ENCODE measurements at regions not wholly inside any gene's neighbourhood (a gene's known extent, or its start where the extent isn't known, plus 50 kb on each side); places are given as distances from the start of the nearest gene placed in this dataset.

DNA sequence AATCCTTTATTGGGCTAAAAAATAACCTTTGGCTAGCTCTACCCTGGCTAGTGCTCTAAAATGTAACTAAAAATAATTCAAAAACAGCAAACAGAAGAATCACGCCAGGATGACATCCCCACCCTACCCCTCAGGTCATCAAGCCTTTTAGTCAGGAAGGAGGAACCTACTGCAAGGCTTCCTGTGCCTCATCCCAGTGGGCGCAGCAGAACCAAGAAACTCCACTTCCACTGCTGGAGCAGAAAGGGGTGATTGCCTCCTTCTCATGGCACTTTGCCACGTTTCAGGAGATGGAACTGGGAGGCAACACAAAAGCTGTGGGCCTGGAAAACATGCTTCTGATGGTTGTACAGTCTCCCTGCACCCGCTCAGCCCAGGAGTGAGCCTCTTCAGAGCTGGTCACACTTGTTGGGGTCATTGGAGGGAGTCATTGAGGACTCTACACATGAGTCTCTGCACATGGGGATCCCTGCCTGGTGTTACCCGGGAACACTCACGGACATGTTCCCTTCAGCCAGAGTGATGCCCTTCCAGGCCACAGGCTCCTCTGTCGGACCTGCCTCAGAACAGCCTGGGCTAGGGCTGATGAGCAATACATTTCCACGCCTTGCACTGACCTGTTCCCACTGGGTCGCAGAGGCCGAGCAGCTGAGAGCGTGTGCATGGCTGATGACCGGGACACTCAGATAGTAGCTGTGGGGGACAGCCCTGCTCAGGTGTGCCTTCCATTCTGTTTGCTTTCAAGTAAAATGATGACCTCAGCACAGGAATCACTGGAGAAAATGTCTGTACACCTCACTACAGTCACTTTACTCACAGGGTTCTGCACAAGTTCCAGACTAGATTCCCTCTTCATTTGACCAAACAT is 355.3 kb downstream of the FGFR2 start:
- no peaks in the 10 kb centered on the region for H3K36me3 ChIP-seq (ENCODE audit: insufficient read depth, low read length)
- H4K20me1 ChIP-seq (ENCODE audit: insufficient read depth), result no peaks in the 10 kb centered on the region
- TF ChIP-seq, protein P1, sequence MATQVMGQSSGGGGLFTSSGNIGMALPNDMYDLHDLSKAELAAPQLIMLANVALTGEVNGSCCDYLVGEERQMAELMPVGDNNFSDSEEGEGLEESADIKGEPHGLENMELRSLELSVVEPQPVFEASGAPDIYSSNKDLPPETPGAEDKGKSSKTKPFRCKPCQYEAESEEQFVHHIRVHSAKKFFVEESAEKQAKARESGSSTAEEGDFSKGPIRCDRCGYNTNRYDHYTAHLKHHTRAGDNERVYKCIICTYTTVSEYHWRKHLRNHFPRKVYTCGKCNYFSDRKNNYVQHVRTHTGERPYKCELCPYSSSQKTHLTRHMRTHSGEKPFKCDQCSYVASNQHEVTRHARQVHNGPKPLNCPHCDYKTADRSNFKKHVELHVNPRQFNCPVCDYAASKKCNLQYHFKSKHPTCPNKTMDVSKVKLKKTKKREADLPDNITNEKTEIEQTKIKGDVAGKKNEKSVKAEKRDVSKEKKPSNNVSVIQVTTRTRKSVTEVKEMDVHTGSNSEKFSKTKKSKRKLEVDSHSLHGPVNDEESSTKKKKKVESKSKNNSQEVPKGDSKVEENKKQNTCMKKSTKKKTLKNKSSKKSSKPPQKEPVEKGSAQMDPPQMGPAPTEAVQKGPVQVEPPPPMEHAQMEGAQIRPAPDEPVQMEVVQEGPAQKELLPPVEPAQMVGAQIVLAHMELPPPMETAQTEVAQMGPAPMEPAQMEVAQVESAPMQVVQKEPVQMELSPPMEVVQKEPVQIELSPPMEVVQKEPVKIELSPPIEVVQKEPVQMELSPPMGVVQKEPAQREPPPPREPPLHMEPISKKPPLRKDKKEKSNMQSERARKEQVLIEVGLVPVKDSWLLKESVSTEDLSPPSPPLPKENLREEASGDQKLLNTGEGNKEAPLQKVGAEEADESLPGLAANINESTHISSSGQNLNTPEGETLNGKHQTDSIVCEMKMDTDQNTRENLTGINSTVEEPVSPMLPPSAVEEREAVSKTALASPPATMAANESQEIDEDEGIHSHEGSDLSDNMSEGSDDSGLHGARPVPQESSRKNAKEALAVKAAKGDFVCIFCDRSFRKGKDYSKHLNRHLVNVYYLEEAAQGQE (IDR thresholded peaks at IDR 0.05; ENCODE audit: borderline replicate concordance), result no peak
- TF ChIP-seq, protein P2, sequence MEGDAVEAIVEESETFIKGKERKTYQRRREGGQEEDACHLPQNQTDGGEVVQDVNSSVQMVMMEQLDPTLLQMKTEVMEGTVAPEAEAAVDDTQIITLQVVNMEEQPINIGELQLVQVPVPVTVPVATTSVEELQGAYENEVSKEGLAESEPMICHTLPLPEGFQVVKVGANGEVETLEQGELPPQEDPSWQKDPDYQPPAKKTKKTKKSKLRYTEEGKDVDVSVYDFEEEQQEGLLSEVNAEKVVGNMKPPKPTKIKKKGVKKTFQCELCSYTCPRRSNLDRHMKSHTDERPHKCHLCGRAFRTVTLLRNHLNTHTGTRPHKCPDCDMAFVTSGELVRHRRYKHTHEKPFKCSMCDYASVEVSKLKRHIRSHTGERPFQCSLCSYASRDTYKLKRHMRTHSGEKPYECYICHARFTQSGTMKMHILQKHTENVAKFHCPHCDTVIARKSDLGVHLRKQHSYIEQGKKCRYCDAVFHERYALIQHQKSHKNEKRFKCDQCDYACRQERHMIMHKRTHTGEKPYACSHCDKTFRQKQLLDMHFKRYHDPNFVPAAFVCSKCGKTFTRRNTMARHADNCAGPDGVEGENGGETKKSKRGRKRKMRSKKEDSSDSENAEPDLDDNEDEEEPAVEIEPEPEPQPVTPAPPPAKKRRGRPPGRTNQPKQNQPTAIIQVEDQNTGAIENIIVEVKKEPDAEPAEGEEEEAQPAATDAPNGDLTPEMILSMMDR (IDR thresholded peaks at IDR 0.05; ENCODE audit: poor library complexity, severe bottlenecking), result no peak
- TF ChIP-seq RAD21 (conservative IDR thresholded peaks at IDR 0.05), result no peak
- TF ChIP-seq MXI1 (conservative IDR thresholded peaks at IDR 0.05; ENCODE audit: poor library complexity, severe bottlenecking), result no peak
- TF ChIP-seq SMC3 (conservative IDR thresholded peaks at IDR 0.05; ENCODE audit: poor library complexity), result no peak
- TF ChIP-seq EP300 (conservative IDR thresholded peaks at IDR 0.05; ENCODE audit: poor library complexity, severe bottlenecking), result no peak
- no peak for TF ChIP-seq POLR2AphosphoS5 (IDR thresholded peaks at IDR 0.05)
- no peak for TF ChIP-seq TAF1 (IDR thresholded peaks at IDR 0.05; ENCODE audit: low read depth)
- TF ChIP-seq EZH2 (IDR thresholded peaks at IDR 0.05; ENCODE audit: borderline replicate concordance, insufficient read depth, low read length, poor library complexity, severe bottlenecking), result no peak

DNA sequence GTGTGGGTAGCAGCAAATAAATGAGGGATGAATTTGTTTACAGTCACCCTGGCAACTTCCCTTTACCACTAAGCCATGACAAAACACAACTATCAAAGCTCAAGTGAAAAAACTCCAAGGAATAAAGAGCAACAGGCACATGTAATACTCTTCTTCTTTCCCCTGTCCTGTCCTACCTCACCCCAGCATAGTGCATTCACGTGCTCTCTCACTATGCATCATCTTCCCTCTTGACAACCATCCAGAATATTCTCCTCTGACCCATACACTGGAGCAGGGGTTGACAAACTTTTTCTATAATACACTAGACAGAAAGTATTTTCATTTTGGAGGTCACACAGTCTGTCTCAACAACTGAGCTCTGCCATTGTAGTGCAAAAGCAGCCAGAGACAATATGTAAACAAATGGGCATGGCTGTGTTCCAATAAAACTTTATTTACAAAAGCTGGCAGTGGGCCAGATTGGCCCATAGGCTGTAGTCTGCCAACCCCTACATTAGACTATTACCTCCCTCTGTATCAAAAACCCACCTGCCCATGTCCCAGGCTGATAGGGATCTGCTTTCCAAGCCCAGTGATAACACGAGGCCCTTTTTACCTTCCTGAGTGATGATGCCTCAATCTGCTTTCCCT is 354.5 kb downstream of the FGFR2 start:
- Histone ChIP-seq H3F3A (ENCODE audit: insufficient read depth, low read length, poor library complexity, severe bottlenecking) (no peaks in the 10 kb centered on the region), H3K4me3 (ENCODE audit: low read length) (no peak overlapping the region), H3K9me3 (ENCODE audit: low read length) (no peaks in the 10 kb centered on the region), H3K9ac (ENCODE audit: low read length) (no peak overlapping the region), H3K4me2 (ENCODE audit: low read length) (no peak overlapping the region), H3K36me3 (ENCODE audit: insufficient read depth, low read length) (no peaks in the 10 kb centered on the region), H4K20me1 (ENCODE audit: insufficient read depth) (no peaks in the 10 kb centered on the region), H3K9me2 (ENCODE audit: insufficient read depth, low read length) (no peaks in the 10 kb centered on the region), H3K27me3 (ENCODE audit: insufficient read depth, low read depth, low read length) (no peaks in the 10 kb centered on the region), H3K27ac (ENCODE audit: low read length) (no peak overlapping the region), H2AFZ (ENCODE audit: low read depth, low read length) (no peak overlapping the region), H3K79me2 (replicated peaks; ENCODE audit: insufficient read depth, low read length) (no peaks in the 10 kb centered on the region)
- TF ChIP-seq, protein P1 (IDR thresholded peaks at IDR 0.05; ENCODE audit: borderline replicate concordance), result no peak
- TF ChIP-seq EP300 (conservative IDR thresholded peaks at IDR 0.05; ENCODE audit: poor library complexity, severe bottlenecking) (no peak), SMC3 (conservative IDR thresholded peaks at IDR 0.05; ENCODE audit: poor library complexity) (no peak), POLR2AphosphoS5 (IDR thresholded peaks at IDR 0.05) (no peak), TAF1 (IDR thresholded peaks at IDR 0.05; ENCODE audit: low read depth) (no peak), RAD21 (conservative IDR thresholded peaks at IDR 0.05) (no peak), MXI1 (conservative IDR thresholded peaks at IDR 0.05; ENCODE audit: poor library complexity, severe bottlenecking) (no peak), EZH2 (IDR thresholded peaks at IDR 0.05; ENCODE audit: borderline replicate concordance, insufficient read depth, low read length, poor library complexity, severe bottlenecking) (no peak)
- TF ChIP-seq, protein P2 (IDR thresholded peaks at IDR 0.05; ENCODE audit: poor library complexity, severe bottlenecking), result no peak

More for the DNA sequence above, 355.3 kb downstream of the FGFR2 start:
- Histone ChIP-seq H3K27me3 (ENCODE audit: insufficient read depth, low read depth, low read length) (no peaks in the 10 kb centered on the region), H3K27ac (ENCODE audit: low read length) (no peak overlapping the region), H3K4me3 (ENCODE audit: low read length) (no peak overlapping the region), H3K9me3 (ENCODE audit: low read length) (no peaks in the 10 kb centered on the region), H2AFZ (ENCODE audit: low read depth, low read length) (no peak overlapping the region), H3K9me2 (ENCODE audit: insufficient read depth, low read length) (no peaks in the 10 kb centered on the region), H3K9ac (ENCODE audit: low read length) (no peak overlapping the region), H3K79me2 (replicated peaks; ENCODE audit: insufficient read depth, low read length) (no peaks in the 10 kb centered on the region), H3F3A (ENCODE audit: insufficient read depth, low read length, poor library complexity, severe bottlenecking) (no peaks in the 10 kb centered on the region), H3K4me2 (ENCODE audit: low read length) (no peak overlapping the region)
